ENCODE measurements at regions not wholly inside any gene's neighbourhood (a gene's known extent, or its start where the extent isn't known, plus 50 kb on each side); places are given as distances from the start of the nearest gene placed in this dataset.

GRCh38 chr9:86529496-86530275, 175.5 kb upstream of the TUT7 start:
- Histone ChIP-seq H3K4me1 (replicated peaks in 1 of 2; ENCODE audit: control insufficient read depth in 2 of 2, insufficient read depth in 2 of 2, low read length in 2 of 2) (no peaks in the 10 kb centered on the region), H3K4me2 (ENCODE audit: insufficient read depth, low read length) (no peak overlapping the region), H3K9me3 (replicated peaks; ENCODE audit: control insufficient read depth, insufficient read depth, low read depth, low read length) (no peaks in the 10 kb centered on the region), H3K27me3 (ENCODE audit: control insufficient read depth in 2 of 2, insufficient read depth in 2 of 2, low read length in 2 of 2) (no peaks in the 10 kb centered on the region), H3K27ac (ENCODE audit: extremely low read depth, low read depth, low read length) (no peak overlapping the region), H3K9ac (ENCODE audit: insufficient read depth in 1 of 2, low read depth in 2 of 2, low read length in 2 of 2) (no peak overlapping the region), H3K79me2 (ENCODE audit: control insufficient read depth, insufficient read depth, low read length) (no peaks in the 10 kb centered on the region), H3K9me1 (ENCODE audit: control insufficient read depth, insufficient read depth, low read length) (no peaks in the 10 kb centered on the region), H2AFZ (ENCODE audit: low read depth, low read length) (no peak overlapping the region), H4K20me1 (replicated peaks; ENCODE audit: control insufficient read depth, insufficient read depth, low read length) (no peaks in the 10 kb centered on the region), H3K4me3 (no peak overlapping the region), H3K36me3 (ENCODE audit: control insufficient read depth, insufficient read depth, low read length) (no peaks in the 10 kb centered on the region)
- intact Hi-C loops (cut with micrococcal nuclease) = no loop called here
- in situ Hi-C loops (cut with MboI) = no loop called here
- no TSS peak for BruUV-seq (replicated peaks)
- TF ChIP-seq TCFL5 (CRISPR knock-in tag; conservative IDR thresholded peaks at IDR 0.05) = no peak
- DNase-seq (ENCODE audit: extremely low read depth in 1 of 4, low spot score in 3 of 4) (no peak), FAIRE-seq (no peak), ATAC-seq (no peak)
- ChIA-PET POLR2A (interaction anchor here (0.7 kb wide), 1 partner anchor 398 kb away, joined by 3 read pairs; no protein-coding TSS in a partner anchor), CTCF (ENCODE audit: low intra/inter-chr PET ratio) (no interaction called here)
- WGBS (ENCODE audit: insufficient coverage, low coverage, missing lambda C conversion rate) = 4% methylated on average over 4 of the region's 4 CpGs

- Histone ChIP-seq H3K36me3 (ENCODE audit: control insufficient read depth, insufficient read depth, low read length) (no peaks in the 10 kb centered on the region), H3K9ac (ENCODE audit: insufficient read depth in 1 of 2, low read depth in 2 of 2, low read length in 2 of 2) (no peak overlapping the region), H3K4me1 (replicated peaks in 1 of 2; ENCODE audit: control insufficient read depth in 2 of 2, insufficient read depth in 2 of 2, low read length in 2 of 2) (no peaks in the 10 kb centered on the region), H2AFZ (ENCODE audit: low read depth, low read length) (no peak overlapping the region), H4K20me1 (replicated peaks; ENCODE audit: control insufficient read depth, insufficient read depth, low read length) (no peaks in the 10 kb centered on the region), H3K79me2 (ENCODE audit: control insufficient read depth, insufficient read depth, low read length) (no peaks in the 10 kb centered on the region), H3K9me1 (ENCODE audit: control insufficient read depth, insufficient read depth, low read length) (no peaks in the 10 kb centered on the region), H3K9me3 (replicated peaks; ENCODE audit: control insufficient read depth, insufficient read depth, low read depth, low read length) (no peaks in the 10 kb centered on the region), H3K4me2 (ENCODE audit: insufficient read depth, low read length) (no peak overlapping the region), H3K4me3 (no peak overlapping the region), H3K27ac (ENCODE audit: extremely low read depth, low read depth, low read length) (no peak overlapping the region), H3K27me3 (ENCODE audit: control insufficient read depth in 2 of 2, insufficient read depth in 2 of 2, low read length in 2 of 2) (no peaks in the 10 kb centered on the region)
- FAIRE-seq (no peak), DNase-seq (ENCODE audit: extremely low read depth in 1 of 4, low spot score in 3 of 4) (no peak), ATAC-seq (no peak)
- CTCF ChIA-PET (ENCODE audit: low intra/inter-chr PET ratio) = no interaction called here
- BruUV-seq (replicated peaks) = no TSS peak
- POLR2A ChIA-PET = interaction anchor here (1.0 kb wide), 1 partner anchor 356 kb away, joined by 3 read pairs; no protein-coding TSS in a partner anchor
- 4% methylated on average over 6 of the region's 6 CpGs for WGBS (ENCODE audit: insufficient coverage, low coverage, missing lambda C conversion rate)
- intact Hi-C loops (cut with micrococcal nuclease) (no loop called here), in situ Hi-C loops (cut with MboI) (no loop called here)
- TF ChIP-seq ZFP1 (CRISPR knock-in tag; IDR thresholded peaks at IDR 0.05) = no peak
- TF ChIP-seq ZKSCAN8 (CRISPR knock-in tag; IDR thresholded peaks at IDR 0.05) = no peak
- no peak for TF ChIP-seq ZBTB5 (IDR thresholded peaks at IDR 0.05)
- no peak for TF ChIP-seq POLR3A (IDR thresholded peaks at IDR 0.05; ENCODE audit: borderline replicate concordance, extremely low read depth, insufficient read depth, insufficient read length)
- TF ChIP-seq NR3C1 (CRISPR knock-in tag; IDR thresholded peaks at IDR 0.05) = no peak
- no peak for TF ChIP-seq GABPB2 (CRISPR knock-in tag; conservative IDR thresholded peaks at IDR 0.05)
- TF ChIP-seq, protein P1, sequence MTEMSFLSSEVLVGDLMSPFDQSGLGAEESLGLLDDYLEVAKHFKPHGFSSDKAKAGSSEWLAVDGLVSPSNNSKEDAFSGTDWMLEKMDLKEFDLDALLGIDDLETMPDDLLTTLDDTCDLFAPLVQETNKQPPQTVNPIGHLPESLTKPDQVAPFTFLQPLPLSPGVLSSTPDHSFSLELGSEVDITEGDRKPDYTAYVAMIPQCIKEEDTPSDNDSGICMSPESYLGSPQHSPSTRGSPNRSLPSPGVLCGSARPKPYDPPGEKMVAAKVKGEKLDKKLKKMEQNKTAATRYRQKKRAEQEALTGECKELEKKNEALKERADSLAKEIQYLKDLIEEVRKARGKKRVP (CRISPR knock-in tag; IDR thresholded peaks at IDR 0.05) = no peak
- no peak for TF ChIP-seq EHMT2 (IDR thresholded peaks at IDR 0.05)
- TF ChIP-seq RBM17 (IDR thresholded peaks at IDR 0.05; ENCODE audit: borderline replicate concordance, low read depth, low read length) = no peak
- TF ChIP-seq ZNF512 (tag; IDR thresholded peaks at IDR 0.05) = no peak
Observed at GRCh38 chr9:86526021-86526420, 171.8 kb upstream of the TUT7 start.

Measured in K562 (cell line).